HG02885 (cell line): ENCODE measurements at regions not wholly inside any gene's neighbourhood (a gene's known extent, or its start where the extent isn't known, plus 50 kb on each side); places are given as distances from the start of the nearest gene placed in this dataset.
"Not testable (repeated sequence)": the region's sequence is repeated elsewhere in the genome, so short reads cannot be mapped to it uniquely, and the experiment has no call there.

Experiments
- ATAC-seq: cut with Tn5 transposase; IDR thresholded peaks from one replicate; pipeline ENCODE4 v1.9.1; 2021; ENCODE audit warnings: mild to moderate bottlenecking; ENCODE audit not compliant: unreplicated experiment, poor library complexity

GRCh38 chr6:169084557-169084956 is 169.1 kb downstream of the THBS2 start:
- ATAC-seq, result not testable (repeated sequence)

GRCh38 chr6:169084067-169084466 is 169.6 kb downstream of the THBS2 start:
- ATAC-seq, result no peak

- no peak for ATAC-seq
Measured at GRCh38 chr6:169083508-169083874, 170.2 kb downstream of the THBS2 start.

GRCh38 chr6:169082817-169083507 is 170.7 kb downstream of the THBS2 start:
- ATAC-seq, result no peak

GRCh38 chr6:169082093-169082492 is 171.6 kb downstream of the THBS2 start:
- no peak for ATAC-seq

- ATAC-seq, result no peak
Measured at GRCh38 chr6:169081248-169081647, 172.4 kb downstream of the THBS2 start.

- no peak for ATAC-seq
Measured at GRCh38 chr6:169079650-169080049, 174.0 kb downstream of the THBS2 start.

GRCh38 chr6:169078399-169079145 is 175.1 kb downstream of the THBS2 start:
- ATAC-seq, result no peak

- no peak for ATAC-seq
Measured at GRCh38 chr6:169075915-169076654, 177.6 kb downstream of the THBS2 start.

GRCh38 chr6:169075211-169075914 is 178.3 kb downstream of the THBS2 start:
- ATAC-seq, result no peak

GRCh38 chr6:169074526-169074925 is 179.1 kb downstream of the THBS2 start:
- ATAC-seq, result no peak

GRCh38 chr6:169073311-169073710 is 180.3 kb downstream of the THBS2 start:
- no peak for ATAC-seq

- ATAC-seq, result no peak
Measured at GRCh38 chr6:169072127-169073042, 181.3 kb downstream of the THBS2 start.

GRCh38 chr6:169071394-169071793 is 182.3 kb downstream of the THBS2 start:
- ATAC-seq, result no peak

GRCh38 chr6:169070506-169071176 is 183.0 kb downstream of the THBS2 start:
- ATAC-seq, result no peak

- no peak for ATAC-seq
Measured at GRCh38 chr6:169069356-169069755, 184.3 kb downstream of the THBS2 start.

GRCh38 chr6:169064194-169064593 is 189.5 kb downstream of the THBS2 start:
- no peak for ATAC-seq

- ATAC-seq, result no peak
Measured at GRCh38 chr6:169062272-169062671, 191.4 kb downstream of the THBS2 start.

GRCh38 chr6:169058634-169059033 is 195.0 kb downstream of the THBS2 start:
- no peak for ATAC-seq
